ENCODE measurements at regions not wholly inside any gene's neighbourhood (a gene's known extent, or its start where the extent isn't known, plus 50 kb on each side); places are given as distances from the start of the nearest gene placed in this dataset.
"Not testable (repeated sequence)": the region's sequence is repeated elsewhere in the genome, so short reads cannot be mapped to it uniquely, and the experiment has no call there.

- DNase-seq = no peak
These were observed 272.5 kb upstream of the SULF2 start for GRCh38 chr20:48057739-48058138.

GRCh38 chr20:48057251-48057650, 272.0 kb upstream of the SULF2 start:
- DNase-seq = no peak

- DNase-seq = no peak
These were observed 270.9 kb upstream of the SULF2 start for GRCh38 chr20:48056218-48056617.

GRCh38 chr20:48054051-48054450, 268.8 kb upstream of the SULF2 start:
- no peak for DNase-seq

- DNase-seq = no peak
These were observed 267.2 kb upstream of the SULF2 start for GRCh38 chr20:48052475-48052835.

- DNase-seq = no peak
These were observed 266.7 kb upstream of the SULF2 start for GRCh38 chr20:48051794-48052474.

- DNase-seq = no peak
These were observed 264.4 kb upstream of the SULF2 start for GRCh38 chr20:48049641-48050040.

GRCh38 chr20:48049171-48049570, 263.9 kb upstream of the SULF2 start:
- DNase-seq = no peak

- DNase-seq = no peak
These were observed 262.2 kb upstream of the SULF2 start for GRCh38 chr20:48047447-48047846.

GRCh38 chr20:48042628-48043027, 257.3 kb upstream of the SULF2 start:
- DNase-seq = no peak

- no peak for DNase-seq
These were observed 255.9 kb upstream of the SULF2 start for GRCh38 chr20:48041078-48041780.

- no peak for DNase-seq
These were observed 255.2 kb upstream of the SULF2 start for GRCh38 chr20:48040491-48040890.

GRCh38 chr20:48040051-48040450, 254.8 kb upstream of the SULF2 start:
- DNase-seq = no peak

- DNase-seq = no peak
These were observed 254.2 kb upstream of the SULF2 start for GRCh38 chr20:48039514-48039913.

GRCh38 chr20:48038713-48039112, 253.4 kb upstream of the SULF2 start:
- no peak for DNase-seq

GRCh38 chr20:48037798-48038197, 252.5 kb upstream of the SULF2 start:
- not testable (repeated sequence) for DNase-seq

GRCh38 chr20:48035961-48036731, 250.9 kb upstream of the SULF2 start:
- DNase-seq = no peak

- no peak for DNase-seq
These were observed 249.5 kb upstream of the SULF2 start for GRCh38 chr20:48034751-48035150.

GRCh38 chr20:48033005-48033404, 247.7 kb upstream of the SULF2 start:
- not testable (repeated sequence) for DNase-seq

- no peak for DNase-seq
These were observed 245.8 kb upstream of the SULF2 start for GRCh38 chr20:48031122-48031521.

- peak; percentile 44 for DNase-seq
These were observed 241.8 kb upstream of the SULF2 start for GRCh38 chr20:48026981-48027592.

- DNase-seq = no peak
These were observed 240.4 kb upstream of the SULF2 start for GRCh38 chr20:48025661-48026060.

GRCh38 chr20:48025051-48025515, 239.8 kb upstream of the SULF2 start:
- peak; percentile 71 for DNase-seq
